ENCODE measurements at regions not wholly inside any gene's neighbourhood (a gene's known extent, or its start where the extent isn't known, plus 50 kb on each side); places are given as distances from the start of the nearest gene placed in this dataset.

DNA sequence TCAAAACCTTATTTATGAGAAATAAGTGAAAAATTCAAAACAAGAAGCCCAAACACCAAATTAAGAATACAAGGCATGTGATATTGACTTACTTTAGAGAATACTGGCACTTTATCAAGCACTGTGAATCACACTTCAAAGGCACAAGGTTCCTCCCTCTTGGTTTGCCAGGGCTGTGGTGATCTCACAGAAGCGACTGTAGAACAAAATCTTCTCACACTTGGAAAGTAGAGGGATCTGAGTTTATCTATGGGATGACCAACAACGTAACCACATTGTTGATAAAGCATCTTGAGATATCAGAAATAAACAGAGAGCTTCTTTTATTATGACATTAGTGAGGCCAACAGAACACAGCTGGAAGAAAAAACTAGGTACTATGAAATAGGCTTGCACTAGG is 295.9 kb downstream of the NFIB start:
- Histone ChIP-seq H3K4me1 (ENCODE audit: control insufficient read depth in 1 of 2, insufficient read depth in 2 of 2, low read length in 2 of 2) (no peaks in the 10 kb centered on the region), H3K9me3 (ENCODE audit: insufficient read depth, low read depth, low read length) (no peaks in the 10 kb centered on the region), H3K23ac (ENCODE audit: low read length) (no peak overlapping the region), H4K91ac (ENCODE audit: low read depth, low read length) (no peak overlapping the region), H3K27me3 (ENCODE audit: insufficient read depth, low read length) (no peaks in the 10 kb centered on the region), H2BK12ac (ENCODE audit: low read length) (no peak overlapping the region), H4K8ac (ENCODE audit: low read depth, low read length) (no peak overlapping the region), H3K36me3 (ENCODE audit: control insufficient read depth in 1 of 2, insufficient read depth in 2 of 2, low read length in 2 of 2) (no peaks in the 10 kb centered on the region), H3K27ac (ENCODE audit: low read depth, low read length) (no peak overlapping the region), H3K4me2 (ENCODE audit: low read length) (no peak overlapping the region), H3K4ac (ENCODE audit: low read depth, low read length) (no peak overlapping the region), H2BK5ac (ENCODE audit: low read depth, low read length, poor library complexity) (no peak overlapping the region), H3K79me2 (ENCODE audit: control insufficient read depth, insufficient read depth, low read length, poor library complexity) (no peaks in the 10 kb centered on the region), H2BK120ac (ENCODE audit: insufficient read depth, low read length, poor library complexity) (no peak overlapping the region), H4K12ac (ENCODE audit: low read depth, low read length) (no peak overlapping the region), H3K4me3 (ENCODE audit: low read depth, low read length) (no peak overlapping the region), H2AK5ac (ENCODE audit: low read length) (no peak overlapping the region), H3K79me1 (ENCODE audit: low read length) (no peaks in the 10 kb centered on the region), H2AFZ (ENCODE audit: insufficient read depth, low read length, poor library complexity) (no peak overlapping the region), H3K9ac (ENCODE audit: low read length) (no peak overlapping the region), H3K18ac (ENCODE audit: low read length) (no peak overlapping the region), H3K14ac (ENCODE audit: low read length) (no peak overlapping the region)
- WGBS (ENCODE audit: extremely low coverage, insufficient coverage, insufficient read length), result no CpG with 5 or more reads among the region's 2 CpGs
- no peak for DNase-seq

DNA sequence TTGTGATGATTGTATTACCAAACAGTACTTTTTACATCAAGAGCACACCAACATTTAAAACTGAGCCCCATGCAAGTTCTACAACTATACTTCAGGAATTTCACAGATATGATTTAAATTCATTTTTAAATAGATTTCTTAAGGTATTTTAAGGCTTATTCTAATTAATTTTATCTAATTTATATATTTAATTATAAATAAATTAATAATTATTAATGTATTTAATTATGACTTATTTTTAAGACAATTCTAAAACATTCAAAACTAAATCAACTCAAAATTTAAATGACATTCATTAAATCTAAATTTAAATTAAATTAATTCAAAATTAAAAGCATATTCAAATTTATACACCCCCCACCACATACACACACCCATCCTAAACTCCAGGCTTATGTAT is 299.2 kb downstream of the NFIB start:
- Histone ChIP-seq H2AK5ac (ENCODE audit: low read length) (no peak overlapping the region), H3K4me1 (ENCODE audit: control insufficient read depth in 1 of 2, insufficient read depth in 2 of 2, low read length in 2 of 2) (no peaks in the 10 kb centered on the region), H3K79me2 (ENCODE audit: control insufficient read depth, insufficient read depth, low read length, poor library complexity) (no peaks in the 10 kb centered on the region)

DNA sequence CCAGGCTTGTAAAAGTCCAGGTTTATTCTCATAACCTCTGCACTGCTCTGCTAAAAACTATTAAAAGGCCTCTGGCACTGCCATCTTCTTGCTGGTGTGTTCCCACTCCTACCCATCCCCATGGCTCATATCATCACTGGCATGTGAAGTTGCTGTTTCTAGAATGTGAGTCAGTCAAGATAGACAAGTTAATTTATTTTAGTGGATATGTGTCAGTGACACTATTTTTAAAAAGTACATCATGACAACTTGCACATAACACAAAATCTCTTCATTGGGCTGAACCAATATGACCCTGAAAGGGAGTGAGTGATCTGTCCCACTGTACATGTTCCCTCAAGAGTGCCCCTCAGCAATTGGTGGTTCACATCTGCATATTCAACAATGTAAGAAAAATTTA is 299.7 kb downstream of the NFIB start:
- H2AFZ ChIP-seq (ENCODE audit: insufficient read depth, low read length, poor library complexity), result no peak overlapping the region
- H3K4me1 ChIP-seq (ENCODE audit: control insufficient read depth in 1 of 2, insufficient read depth in 2 of 2, low read length in 2 of 2), result no peaks in the 10 kb centered on the region
- no peak overlapping the region for H3K4ac ChIP-seq (ENCODE audit: low read depth, low read length)
- no peak overlapping the region for H2BK120ac ChIP-seq (ENCODE audit: insufficient read depth, low read length, poor library complexity)
- no peak overlapping the region for H3K4me2 ChIP-seq (ENCODE audit: low read length)
- H3K18ac ChIP-seq (ENCODE audit: low read length), result no peak overlapping the region
- no peak overlapping the region for H3K14ac ChIP-seq (ENCODE audit: low read length)
- no peak overlapping the region for H4K8ac ChIP-seq (ENCODE audit: low read depth, low read length)
- no peak overlapping the region for H3K23ac ChIP-seq (ENCODE audit: low read length)
- no peak overlapping the region for H2BK12ac ChIP-seq (ENCODE audit: low read length)
- no peaks in the 10 kb centered on the region for H3K27me3 ChIP-seq (ENCODE audit: insufficient read depth, low read length)
- no peak for DNase-seq
- H3K79me2 ChIP-seq (ENCODE audit: control insufficient read depth, insufficient read depth, low read length, poor library complexity), result no peaks in the 10 kb centered on the region
- H2AK5ac ChIP-seq (ENCODE audit: low read length), result no peak overlapping the region
- H3K4me3 ChIP-seq (ENCODE audit: low read depth, low read length), result no peak overlapping the region
- no peaks in the 10 kb centered on the region for H3K9me3 ChIP-seq (ENCODE audit: insufficient read depth, low read depth, low read length)
- H3K9ac ChIP-seq (ENCODE audit: low read length), result no peak overlapping the region
- H4K91ac ChIP-seq (ENCODE audit: low read depth, low read length), result no peak overlapping the region
- H3K36me3 ChIP-seq (ENCODE audit: control insufficient read depth in 1 of 2, insufficient read depth in 2 of 2, low read length in 2 of 2), result no peaks in the 10 kb centered on the region
- H4K12ac ChIP-seq (ENCODE audit: low read depth, low read length), result no peak overlapping the region
- H3K27ac ChIP-seq (ENCODE audit: low read depth, low read length), result no peak overlapping the region
- no peaks in the 10 kb centered on the region for H3K79me1 ChIP-seq (ENCODE audit: low read length)
- no peak overlapping the region for H2BK5ac ChIP-seq (ENCODE audit: low read depth, low read length, poor library complexity)

More for the DNA sequence above, 299.2 kb downstream of the NFIB start:
- Histone ChIP-seq H2BK120ac (ENCODE audit: insufficient read depth, low read length, poor library complexity) (no peak overlapping the region), H4K91ac (ENCODE audit: low read depth, low read length) (no peak overlapping the region), H4K8ac (ENCODE audit: low read depth, low read length) (no peak overlapping the region), H2AFZ (ENCODE audit: insufficient read depth, low read length, poor library complexity) (no peak overlapping the region), H3K27ac (ENCODE audit: low read depth, low read length) (no peak overlapping the region), H3K27me3 (ENCODE audit: insufficient read depth, low read length) (no peaks in the 10 kb centered on the region), H3K4ac (ENCODE audit: low read depth, low read length) (no peak overlapping the region), H3K36me3 (ENCODE audit: control insufficient read depth in 1 of 2, insufficient read depth in 2 of 2, low read length in 2 of 2) (no peaks in the 10 kb centered on the region), H2BK5ac (ENCODE audit: low read depth, low read length, poor library complexity) (no peak overlapping the region), H3K4me2 (ENCODE audit: low read length) (no peak overlapping the region), H3K23ac (ENCODE audit: low read length) (no peak overlapping the region), H4K12ac (ENCODE audit: low read depth, low read length) (no peak overlapping the region), H3K18ac (ENCODE audit: low read length) (no peak overlapping the region), H3K79me1 (ENCODE audit: low read length) (no peaks in the 10 kb centered on the region), H3K4me3 (ENCODE audit: low read depth, low read length) (no peak overlapping the region), H3K9ac (ENCODE audit: low read length) (no peak overlapping the region), H3K14ac (ENCODE audit: low read length) (no peak overlapping the region), H2BK12ac (ENCODE audit: low read length) (no peak overlapping the region), H3K9me3 (ENCODE audit: insufficient read depth, low read depth, low read length) (no peaks in the 10 kb centered on the region)
- no peak for DNase-seq

- no peak overlapping the region for H3K4me3 ChIP-seq (ENCODE audit: low read depth, low read length)
- H3K27me3 ChIP-seq (ENCODE audit: insufficient read depth, low read length), result no peaks in the 10 kb centered on the region
- H2BK12ac ChIP-seq (ENCODE audit: low read length), result no peak overlapping the region
- no peak overlapping the region for H2BK5ac ChIP-seq (ENCODE audit: low read depth, low read length, poor library complexity)
- no peak overlapping the region for H3K27ac ChIP-seq (ENCODE audit: low read depth, low read length)
- H4K91ac ChIP-seq (ENCODE audit: low read depth, low read length), result no peak overlapping the region
- H2AK5ac ChIP-seq (ENCODE audit: low read length), result no peak overlapping the region
- no peak overlapping the region for H2BK120ac ChIP-seq (ENCODE audit: insufficient read depth, low read length, poor library complexity)
- H3K23ac ChIP-seq (ENCODE audit: low read length), result no peak overlapping the region
- no peak overlapping the region for H3K14ac ChIP-seq (ENCODE audit: low read length)
- H3K18ac ChIP-seq (ENCODE audit: low read length), result no peak overlapping the region
- no peak overlapping the region for H3K4ac ChIP-seq (ENCODE audit: low read depth, low read length)
- no peaks in the 10 kb centered on the region for H3K4me1 ChIP-seq (ENCODE audit: control insufficient read depth in 1 of 2, insufficient read depth in 2 of 2, low read length in 2 of 2)
- no peak overlapping the region for H4K12ac ChIP-seq (ENCODE audit: low read depth, low read length)
- no peaks in the 10 kb centered on the region for H3K79me1 ChIP-seq (ENCODE audit: low read length)
- no peak for DNase-seq
- no CpG with 5 or more reads among the region's 3 CpGs for WGBS (ENCODE audit: extremely low coverage, insufficient coverage, insufficient read length)
- H4K8ac ChIP-seq (ENCODE audit: low read depth, low read length), result no peak overlapping the region
- no peak overlapping the region for H3K9ac ChIP-seq (ENCODE audit: low read length)
- no peaks in the 10 kb centered on the region for H3K36me3 ChIP-seq (ENCODE audit: control insufficient read depth in 1 of 2, insufficient read depth in 2 of 2, low read length in 2 of 2)
- no peak overlapping the region for H3K4me2 ChIP-seq (ENCODE audit: low read length)
- H2AFZ ChIP-seq (ENCODE audit: insufficient read depth, low read length, poor library complexity), result no peak overlapping the region
- H3K79me2 ChIP-seq (ENCODE audit: control insufficient read depth, insufficient read depth, low read length, poor library complexity), result no peaks in the 10 kb centered on the region
- H3K9me3 ChIP-seq (ENCODE audit: insufficient read depth, low read depth, low read length), result no peaks in the 10 kb centered on the region
These were observed 302.0 kb downstream of the NFIB start for GRCh38 chr9:14011799-14012560.
